D721Med (cell line): ENCODE measurements at regions not wholly inside any gene's neighbourhood (a gene's known extent, or its start where the extent isn't known, plus 50 kb on each side); places are given as distances from the start of the nearest gene placed in this dataset.

ENCODE experiments used
- DNase-seq: peaks from one replicate; pipeline ENCODE4 v3.0.0; 2011; ENCODE audit warnings: low spot score; ENCODE audit not compliant: insufficient read length
- FAIRE-seq: peaks from 2 replicates; lab custom pipeline; 2011; peaks lifted over from hg19 to GRCh38; lab: Jason Lieb, UNC
- CTCF ChIP-seq: IDR thresholded peaks from 2 replicates; pipeline ENCODE4 v1.5.1; 2012; ENCODE audit warnings: mild to moderate bottlenecking, control low read depth; ENCODE audit not compliant: insufficient read depth; ENCODE audit errors: missing control alignments

- FAIRE-seq: no peak
- DNase-seq: no peak
- no peak for TF ChIP-seq CTCF
Observed at GRCh38 chr16:79363035-79363434, 237.5 kb downstream of the MAF start.

GRCh38 chr16:79362300-79362970 lies 238.1 kb downstream of the MAF start:
- DNase-seq (no peak), FAIRE-seq (no peak)
- TF ChIP-seq CTCF: no peak

- no peak for TF ChIP-seq CTCF
- DNase-seq (no peak), FAIRE-seq (no peak)
Observed at GRCh38 chr16:79361132-79361751, 239.3 kb downstream of the MAF start.

- DNase-seq (no peak), FAIRE-seq (no peak)
- no peak for TF ChIP-seq CTCF
Observed at GRCh38 chr16:79360267-79360666, 240.3 kb downstream of the MAF start.

GRCh38 chr16:79359082-79359481 lies 241.5 kb downstream of the MAF start:
- no peak for FAIRE-seq

GRCh38 chr16:79358188-79358587 lies 242.3 kb downstream of the MAF start:
- TF ChIP-seq CTCF: no peak
- FAIRE-seq (no peak), DNase-seq (no peak)

More at GRCh38 chr16:79359082-79359481, 241.5 kb downstream of the MAF start:
- TF ChIP-seq CTCF: no peak
- DNase-seq: no peak
